ENCODE measurements at regions not wholly inside any gene's neighbourhood (a gene's known extent, or its start where the extent isn't known, plus 50 kb on each side); places are given as distances from the start of the nearest gene placed in this dataset.

DNA sequence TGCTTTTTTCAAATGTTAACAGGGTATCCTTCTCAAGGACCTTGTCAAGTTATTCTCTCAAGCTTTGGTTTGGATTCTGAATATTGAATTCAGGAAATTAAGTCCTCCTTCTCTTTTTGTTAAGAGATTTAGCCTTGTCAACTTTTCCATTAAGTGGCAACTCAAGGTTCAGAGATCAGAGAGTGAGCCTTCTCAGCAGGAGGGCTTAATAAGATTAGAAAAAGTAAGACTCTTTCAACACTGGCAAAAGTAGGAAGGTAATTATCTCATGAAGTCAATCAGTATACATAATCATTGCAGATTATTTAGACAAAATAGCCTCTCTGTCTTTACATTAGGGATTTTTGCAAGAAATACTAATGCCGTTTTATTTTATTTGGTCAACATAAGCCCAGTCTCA lies 330.7 kb downstream of the KIF2B start:
- Mint-ChIP-seq H3K27ac (no peak overlapping the region), H3K27me3 (ENCODE audit: insufficient read depth) (no peaks in the 10 kb centered on the region), H3K9me3 (peaks cover 44% of the 10 kb centered on the region), H3K4me3 (no peak overlapping the region), H3K36me3 (ENCODE audit: low read depth) (no peaks in the 10 kb centered on the region), H3K4me1 (ENCODE audit: low read depth) (no peaks in the 10 kb centered on the region)
- no peak for DNase-seq
- TF ChIP-seq, protein P1, sequence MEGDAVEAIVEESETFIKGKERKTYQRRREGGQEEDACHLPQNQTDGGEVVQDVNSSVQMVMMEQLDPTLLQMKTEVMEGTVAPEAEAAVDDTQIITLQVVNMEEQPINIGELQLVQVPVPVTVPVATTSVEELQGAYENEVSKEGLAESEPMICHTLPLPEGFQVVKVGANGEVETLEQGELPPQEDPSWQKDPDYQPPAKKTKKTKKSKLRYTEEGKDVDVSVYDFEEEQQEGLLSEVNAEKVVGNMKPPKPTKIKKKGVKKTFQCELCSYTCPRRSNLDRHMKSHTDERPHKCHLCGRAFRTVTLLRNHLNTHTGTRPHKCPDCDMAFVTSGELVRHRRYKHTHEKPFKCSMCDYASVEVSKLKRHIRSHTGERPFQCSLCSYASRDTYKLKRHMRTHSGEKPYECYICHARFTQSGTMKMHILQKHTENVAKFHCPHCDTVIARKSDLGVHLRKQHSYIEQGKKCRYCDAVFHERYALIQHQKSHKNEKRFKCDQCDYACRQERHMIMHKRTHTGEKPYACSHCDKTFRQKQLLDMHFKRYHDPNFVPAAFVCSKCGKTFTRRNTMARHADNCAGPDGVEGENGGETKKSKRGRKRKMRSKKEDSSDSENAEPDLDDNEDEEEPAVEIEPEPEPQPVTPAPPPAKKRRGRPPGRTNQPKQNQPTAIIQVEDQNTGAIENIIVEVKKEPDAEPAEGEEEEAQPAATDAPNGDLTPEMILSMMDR (IDR thresholded peaks at IDR 0.05): no peak

DNA sequence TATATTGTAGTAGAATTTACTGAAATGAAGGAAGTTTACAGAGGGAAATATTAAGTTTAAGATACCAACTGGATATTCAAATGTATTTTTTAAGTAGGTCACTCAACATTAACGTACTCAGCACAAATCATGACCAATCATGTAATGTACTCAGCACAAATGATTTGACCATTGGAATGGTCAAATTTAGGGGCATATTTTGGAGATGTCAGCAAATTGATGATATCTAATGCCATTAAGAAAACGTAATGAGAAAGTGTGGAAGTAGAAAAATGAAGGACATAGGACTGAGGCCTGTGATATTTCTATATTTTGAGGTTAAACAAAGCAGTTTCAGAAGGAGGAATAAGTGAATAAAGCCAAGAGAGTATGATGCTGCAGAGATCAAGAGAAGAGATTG lies 334.8 kb downstream of the KIF2B start:
- no peaks in the 10 kb centered on the region for H3K36me3 Mint-ChIP-seq (ENCODE audit: low read depth)
- no peak for DNase-seq
- TF ChIP-seq, protein P1 (IDR thresholded peaks at IDR 0.05): no peak
- no peak overlapping the region for H3K4me3 Mint-ChIP-seq
- H3K9me3 Mint-ChIP-seq: peaks cover 40% of the 10 kb centered on the region
- H3K27me3 Mint-ChIP-seq (ENCODE audit: insufficient read depth): no peaks in the 10 kb centered on the region
- H3K4me1 Mint-ChIP-seq (ENCODE audit: low read depth): no peaks in the 10 kb centered on the region
- no peak overlapping the region for H3K27ac Mint-ChIP-seq

DNA sequence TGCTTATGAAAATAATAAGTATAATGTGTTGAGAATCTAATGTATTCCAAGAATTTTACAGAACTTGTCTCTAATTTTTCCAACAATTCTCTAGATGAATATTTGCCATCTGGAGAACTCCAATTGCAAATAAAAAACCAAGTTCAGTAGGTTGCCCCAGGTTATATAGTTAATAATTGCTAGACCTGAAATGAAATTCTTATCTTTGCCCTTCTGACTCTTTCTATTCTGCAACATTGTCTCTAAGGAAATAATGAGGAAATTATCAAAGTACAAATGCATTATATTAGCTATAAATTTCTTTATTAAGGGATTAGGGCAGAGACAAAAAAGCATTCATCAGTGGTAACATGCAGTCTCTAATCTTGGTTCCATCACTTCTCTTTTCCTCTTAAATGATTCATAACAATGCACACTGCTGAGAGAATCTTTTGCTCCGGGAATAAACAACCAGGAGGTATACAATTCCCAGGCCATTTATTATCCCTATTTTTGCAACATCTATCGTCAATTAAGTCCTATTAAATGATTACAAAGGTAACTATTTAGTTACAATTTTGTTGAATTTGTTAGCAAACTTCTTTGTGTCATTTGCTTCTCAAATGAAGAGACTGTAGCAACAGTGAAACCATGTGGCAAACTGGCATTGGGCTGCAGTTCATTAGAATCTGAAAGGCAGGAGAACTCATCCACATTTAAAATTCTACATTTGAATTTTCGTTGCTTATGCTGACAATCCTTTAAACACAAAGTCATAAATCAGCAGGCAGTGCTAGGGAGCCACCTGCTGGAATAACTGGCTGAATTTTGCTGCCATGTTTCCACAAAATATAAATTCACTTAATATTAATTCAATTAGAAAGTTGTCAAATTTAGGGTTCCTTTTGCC lies 349.6 kb downstream of the KIF2B start:
- H3K4me3 Mint-ChIP-seq: no peak overlapping the region
- H3K27me3 Mint-ChIP-seq (ENCODE audit: insufficient read depth): no peaks in the 10 kb centered on the region
- H3K4me1 Mint-ChIP-seq (ENCODE audit: low read depth): no peaks in the 10 kb centered on the region
- TF ChIP-seq, protein P1 (IDR thresholded peaks at IDR 0.05): peak; percentile 65; the same call in 1 of the 2 replicates
- no peak overlapping the region for H3K27ac Mint-ChIP-seq
- peaks cover 4% of the 10 kb centered on the region for H3K9me3 Mint-ChIP-seq
- DNase-seq: no peak
- no peaks in the 10 kb centered on the region for H3K36me3 Mint-ChIP-seq (ENCODE audit: low read depth)

DNA sequence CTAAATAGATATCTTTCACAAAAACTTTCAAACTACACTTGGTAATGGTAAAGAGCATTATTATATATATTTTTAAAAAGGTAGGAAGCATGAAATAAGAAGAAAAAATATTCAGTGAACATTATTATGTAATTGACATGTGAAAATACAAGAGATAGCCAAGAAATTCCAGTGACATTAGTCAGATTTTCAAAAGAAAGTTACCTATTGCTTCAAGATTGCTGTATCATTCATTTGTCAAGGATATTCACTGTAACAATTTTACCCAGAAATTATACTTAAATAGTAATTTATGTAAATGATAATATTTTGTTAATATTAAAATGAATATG lies 350.2 kb downstream of the KIF2B start:
- no peaks in the 10 kb centered on the region for H3K4me1 Mint-ChIP-seq (ENCODE audit: low read depth)
- DNase-seq: no peak
- TF ChIP-seq, protein P1 (IDR thresholded peaks at IDR 0.05): no peak
- H3K27me3 Mint-ChIP-seq (ENCODE audit: insufficient read depth): no peaks in the 10 kb centered on the region
- no peak overlapping the region for H3K4me3 Mint-ChIP-seq
- H3K27ac Mint-ChIP-seq: no peak overlapping the region
- peaks cover 4% of the 10 kb centered on the region for H3K9me3 Mint-ChIP-seq
- no peaks in the 10 kb centered on the region for H3K36me3 Mint-ChIP-seq (ENCODE audit: low read depth)

DNA sequence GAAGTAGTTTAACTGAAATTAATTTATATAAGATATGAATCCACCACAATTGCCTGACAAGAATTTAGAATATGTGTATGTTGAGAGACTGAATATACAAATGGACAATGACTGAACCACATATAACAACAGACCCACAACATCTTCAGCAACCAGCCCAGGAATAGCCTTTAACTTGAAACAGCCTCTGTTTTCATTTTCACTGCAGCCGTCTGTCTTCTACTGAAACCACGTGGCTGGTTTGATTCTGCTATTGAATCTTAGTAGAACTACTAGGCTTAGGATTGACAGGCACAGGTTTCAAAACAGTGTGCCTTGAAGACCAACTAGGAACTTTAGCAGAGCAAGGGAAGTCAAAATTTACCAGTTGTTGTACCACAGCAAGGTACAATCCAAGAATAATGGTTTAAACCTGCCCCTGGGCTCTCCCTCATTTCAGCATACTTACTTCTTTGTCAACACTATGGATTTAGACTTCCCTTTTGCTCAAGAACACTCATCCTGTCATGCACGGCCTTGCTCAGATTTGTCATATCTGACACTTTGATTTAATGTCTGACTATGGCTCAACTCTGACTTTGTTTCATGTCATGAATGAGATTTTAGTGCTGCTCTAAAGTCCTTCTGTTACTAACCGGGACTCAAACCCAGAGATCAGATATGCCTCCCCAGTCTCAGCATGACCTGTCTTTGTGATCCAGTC lies 355.0 kb downstream of the KIF2B start:
- no peaks in the 10 kb centered on the region; the same call in 1 of the 2 replicates for H3K27me3 Mint-ChIP-seq (ENCODE audit: insufficient read depth)
- H3K9me3 Mint-ChIP-seq: peaks cover 22% of the 10 kb centered on the region
- no peak overlapping the region for H3K4me3 Mint-ChIP-seq
- H3K4me1 Mint-ChIP-seq (ENCODE audit: low read depth): no peaks in the 10 kb centered on the region
- H3K27ac Mint-ChIP-seq: no peak overlapping the region
- TF ChIP-seq, protein P1 (IDR thresholded peaks at IDR 0.05): no peak
- no peak for DNase-seq
- H3K36me3 Mint-ChIP-seq (ENCODE audit: low read depth): no peaks in the 10 kb centered on the region
